Stimulated activated naive B cell treated with anti-CD40 and anti-IgM and Interleukin-4, amounts not matched to agents 10 μg/mL and 1 μg/mL and 100 μg/mL, for 72 hours (primary cell): ENCODE measurements at regions not wholly inside any gene's neighbourhood (a gene's known extent, or its start where the extent isn't known, plus 50 kb on each side); places are given as distances from the start of the nearest gene placed in this dataset.

Source experiments
- ATAC-seq, 2 donors: fragments of 150-1000 bp; cut with Tn5 transposase; replicated peaks; 2 replicates each; pipeline ENCODE4 v1.10.0; 2021; ENCODE audit warnings: moderate library complexity in 1 of 2
- DNase-seq: peaks from one replicate; pipeline ENCODE4 v3.0.0; 2021
- H3K27ac Mint-ChIP-seq: one replicate; pipeline ENCODE4 v1.8.0; 2022; ENCODE audit warnings: mild to moderate bottlenecking, mixed read lengths
- H3K27me3 Mint-ChIP-seq, 2 donors: one replicate each; pipeline ENCODE4 v1.8.0; 2022; ENCODE audit warnings: mixed read lengths in 2 of 2
- H3K36me3 Mint-ChIP-seq, 2 donors: one replicate each; pipeline ENCODE4 v1.8.0; 2022; ENCODE audit warnings: mixed read lengths in 2 of 2, mild to moderate bottlenecking in 1 of 2
- H3K4me1 Mint-ChIP-seq, 2 donors: one replicate each; pipeline ENCODE4 v1.8.0; 2022; ENCODE audit warnings: mixed read lengths in 2 of 2, mild to moderate bottlenecking in 1 of 2
- H3K4me3 Mint-ChIP-seq, 2 donors: one replicate each; pipeline ENCODE4 v1.8.0; 2022; ENCODE audit warnings: mild to moderate bottlenecking in 2 of 2, mixed read lengths in 2 of 2, moderate library complexity in 1 of 2
- H3K9me3 Mint-ChIP-seq, 2 donors: one replicate each; pipeline ENCODE4 v1.8.0; 2022; ENCODE audit warnings: mixed read lengths in 2 of 2, mild to moderate bottlenecking in 1 of 2

- DNase-seq (no peak), ATAC-seq (no peak)
- H3K27me3 Mint-ChIP-seq: no peaks in the 10 kb centered on the region
- H3K36me3 Mint-ChIP-seq: no peaks in the 10 kb centered on the region
- H3K9me3 Mint-ChIP-seq: peaks cover 0 to 4% of the 10 kb centered on the region in 2 donors
- H3K27ac Mint-ChIP-seq: no peak overlapping the region
- no peaks in the 10 kb centered on the region for H3K4me1 Mint-ChIP-seq
- no peak overlapping the region for H3K4me3 Mint-ChIP-seq
Measured at GRCh38 chr3:118408431-118408830, 626.2 kb downstream of the IGSF11 start.

DNA sequence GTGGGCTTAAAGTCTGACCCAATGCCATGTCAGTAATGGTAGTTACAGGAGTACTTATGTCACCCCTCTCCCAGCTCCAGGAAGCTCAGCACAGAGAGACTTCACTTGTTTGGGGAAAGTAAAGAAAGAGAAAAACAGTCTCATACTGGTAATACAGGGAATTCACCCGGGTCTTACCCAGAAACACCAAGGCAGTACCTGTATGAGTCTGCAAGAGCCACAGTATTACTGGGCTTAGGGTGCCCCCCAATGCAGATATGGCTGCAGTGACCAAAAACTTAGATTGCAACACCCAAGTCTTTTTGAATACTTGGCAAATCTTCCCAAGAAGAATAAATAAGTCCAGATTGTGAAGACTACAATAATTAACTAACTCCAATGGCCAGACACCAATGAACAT lies 622.1 kb downstream of the IGSF11 start:
- Mint-ChIP-seq H3K4me3 (no peak overlapping the region), H3K27me3 (no peaks in the 10 kb centered on the region), H3K36me3 (no peaks in the 10 kb centered on the region), H3K27ac (no peak overlapping the region), H3K4me1 (no peaks in the 10 kb centered on the region), H3K9me3 (peaks cover 4 to 6% of the 10 kb centered on the region in 2 donors)
- DNase-seq (no peak), ATAC-seq (no peak)

GRCh38 chr3:118425272-118425837 lies 609.3 kb downstream of the IGSF11 start:
- H3K27ac Mint-ChIP-seq: no peak overlapping the region
- H3K4me1 Mint-ChIP-seq: no peaks in the 10 kb centered on the region
- H3K27me3 Mint-ChIP-seq: no peaks in the 10 kb centered on the region
- no peaks in the 10 kb centered on the region for H3K36me3 Mint-ChIP-seq
- H3K4me3 Mint-ChIP-seq: no peak overlapping the region
- peaks cover 5% of the 10 kb centered on the region in 2 donors for H3K9me3 Mint-ChIP-seq
- DNase-seq: no peak
- ATAC-seq: no peak

GRCh38 chr3:118433825-118434224 lies 600.8 kb downstream of the IGSF11 start:
- Mint-ChIP-seq H3K27ac (no peak overlapping the region), H3K36me3 (no peaks in the 10 kb centered on the region), H3K4me3 (no peak overlapping the region), H3K4me1 (no peaks in the 10 kb centered on the region), H3K27me3 (no peaks in the 10 kb centered on the region), H3K9me3 (peaks cover 0 to 4% of the 10 kb centered on the region in 2 donors)
- ATAC-seq: no peak
- DNase-seq: no peak

- Mint-ChIP-seq H3K27me3 (no peaks in the 10 kb centered on the region), H3K27ac (no peak overlapping the region), H3K36me3 (no peaks in the 10 kb centered on the region), H3K4me3 (no peak overlapping the region), H3K9me3 (peaks cover 0 to 3% of the 10 kb centered on the region in 2 donors), H3K4me1 (no peaks in the 10 kb centered on the region)
- DNase-seq: no peak
- no peak for ATAC-seq
Measured at GRCh38 chr3:118435851-118436350, 598.7 kb downstream of the IGSF11 start.

DNA sequence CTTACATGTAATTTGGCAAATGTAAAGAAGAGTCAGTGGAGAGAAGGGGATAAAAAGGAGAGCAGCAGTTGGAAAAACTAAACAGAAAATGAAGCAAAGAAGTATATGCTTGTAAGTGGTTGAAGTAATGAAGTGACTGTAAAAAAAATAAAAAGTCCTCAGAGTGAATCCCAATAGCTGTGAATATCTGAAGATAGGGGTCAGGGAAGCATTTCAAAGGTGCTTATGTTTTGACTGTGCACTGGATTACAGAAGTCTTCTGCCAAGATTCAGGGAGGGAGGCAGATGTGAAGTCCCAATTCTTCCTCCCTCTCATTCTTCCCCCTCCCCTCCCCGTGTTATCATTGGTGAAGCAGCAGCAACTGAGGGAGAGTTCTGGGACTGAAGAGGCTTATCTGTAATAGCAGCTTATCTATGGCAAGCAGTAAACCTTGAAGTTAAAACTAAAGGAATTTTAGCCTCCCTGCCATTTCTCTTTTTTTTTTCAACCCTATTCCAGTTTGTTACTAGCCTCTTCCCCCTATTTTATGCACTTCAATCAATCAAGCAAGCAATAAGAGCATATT lies 597.9 kb downstream of the IGSF11 start:
- H3K27me3 Mint-ChIP-seq: no peaks in the 10 kb centered on the region

DNA sequence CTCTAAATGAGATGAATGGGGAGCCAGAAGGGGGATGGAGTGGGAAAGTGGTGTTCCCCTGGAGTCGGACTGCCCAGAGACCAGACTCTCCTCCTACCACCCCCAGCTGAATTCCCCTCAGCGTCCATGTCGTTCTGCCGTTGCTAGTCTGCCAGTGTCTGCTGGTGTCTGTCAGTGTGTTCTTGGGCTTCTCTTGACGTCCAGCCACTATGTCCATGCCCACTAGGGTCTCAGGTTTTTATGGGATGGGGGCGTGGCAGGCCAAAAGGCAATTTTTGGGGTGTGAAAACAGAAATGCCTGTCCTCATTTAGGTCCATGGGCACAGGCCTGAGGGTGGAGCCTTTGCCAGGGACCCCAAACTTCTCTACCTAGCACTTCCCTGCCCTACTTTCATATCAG lies 589.6 kb downstream of the IGSF11 start:
- Mint-ChIP-seq H3K9me3 (peaks cover 7 to 11% of the 10 kb centered on the region in 2 donors), H3K27me3 (no peaks in the 10 kb centered on the region), H3K4me3 (no peak overlapping the region), H3K27ac (no peak overlapping the region), H3K36me3 (no peaks in the 10 kb centered on the region), H3K4me1 (no peaks in the 10 kb centered on the region)
- ATAC-seq (no peak), DNase-seq (no peak)

More for the DNA sequence above, 597.9 kb downstream of the IGSF11 start:
- peaks cover 0 to 3% of the 10 kb centered on the region in 2 donors for H3K9me3 Mint-ChIP-seq
- H3K4me1 Mint-ChIP-seq: no peaks in the 10 kb centered on the region
- H3K4me3 Mint-ChIP-seq: no peak overlapping the region
- DNase-seq (no peak), ATAC-seq (no peak)
- H3K36me3 Mint-ChIP-seq: no peaks in the 10 kb centered on the region
- H3K27ac Mint-ChIP-seq: no peak overlapping the region

- no peak overlapping the region for H3K27ac Mint-ChIP-seq
- H3K4me3 Mint-ChIP-seq: no peak overlapping the region
- H3K36me3 Mint-ChIP-seq: no peaks in the 10 kb centered on the region
- H3K4me1 Mint-ChIP-seq: no peaks in the 10 kb centered on the region
- ATAC-seq (no peak), DNase-seq (no peak)
- H3K27me3 Mint-ChIP-seq: no peaks in the 10 kb centered on the region
- H3K9me3 Mint-ChIP-seq: peaks cover 17 to 19% of the 10 kb centered on the region in 2 donors
Measured at GRCh38 chr3:118447339-118447738, 587.3 kb downstream of the IGSF11 start.

DNA sequence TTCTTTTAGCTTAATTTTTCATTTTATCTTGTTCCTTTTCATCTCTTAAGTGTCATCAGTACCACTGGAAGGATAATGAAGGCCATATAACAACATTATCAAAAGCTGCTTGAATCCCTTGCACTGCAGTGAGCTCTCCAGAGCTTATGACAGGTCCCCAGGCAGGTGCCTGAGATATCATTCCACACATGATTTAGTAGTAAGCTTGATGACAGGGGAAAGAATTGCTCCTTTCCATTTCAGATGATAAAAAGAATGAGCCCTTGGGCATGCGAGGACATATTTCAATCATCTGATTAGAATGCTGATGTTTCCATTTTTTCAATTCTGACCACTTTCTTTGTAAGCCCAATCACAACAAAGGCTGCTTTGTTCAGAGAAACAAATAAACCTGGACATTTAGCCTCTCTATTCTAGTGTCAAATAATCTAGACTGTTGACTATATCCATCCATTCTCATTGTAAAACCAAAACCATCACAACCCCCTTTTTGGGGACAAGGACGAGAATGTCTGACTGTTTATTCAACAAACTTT lies 567.8 kb downstream of the IGSF11 start:
- no peaks in the 10 kb centered on the region for H3K36me3 Mint-ChIP-seq
- peaks cover 0 to 2% of the 10 kb centered on the region in 2 donors for H3K9me3 Mint-ChIP-seq
- no peak overlapping the region for H3K4me3 Mint-ChIP-seq
- H3K27me3 Mint-ChIP-seq: no peaks in the 10 kb centered on the region
- ATAC-seq (no peak), DNase-seq (no peak)
- no peaks in the 10 kb centered on the region for H3K4me1 Mint-ChIP-seq
- H3K27ac Mint-ChIP-seq: no peak overlapping the region

GRCh38 chr3:118468801-118469200 lies 565.8 kb downstream of the IGSF11 start:
- Mint-ChIP-seq H3K27me3 (no peaks in the 10 kb centered on the region), H3K36me3 (no peaks in the 10 kb centered on the region), H3K4me1 (no peaks in the 10 kb centered on the region), H3K4me3 (no peak overlapping the region), H3K27ac (no peak overlapping the region), H3K9me3 (peaks cover 0 to 5% of the 10 kb centered on the region in 2 donors)
- DNase-seq: no peak
- ATAC-seq: no peak

- no peak overlapping the region for H3K4me3 Mint-ChIP-seq
- H3K27me3 Mint-ChIP-seq: no peaks in the 10 kb centered on the region
- H3K4me1 Mint-ChIP-seq: no peaks in the 10 kb centered on the region
- no peak overlapping the region for H3K27ac Mint-ChIP-seq
- peaks cover 0 to 4% of the 10 kb centered on the region in 2 donors for H3K9me3 Mint-ChIP-seq
- H3K36me3 Mint-ChIP-seq: no peaks in the 10 kb centered on the region
- ATAC-seq (no peak), DNase-seq (no peak)
Measured at GRCh38 chr3:118472586-118472985, 562.1 kb downstream of the IGSF11 start.

DNA sequence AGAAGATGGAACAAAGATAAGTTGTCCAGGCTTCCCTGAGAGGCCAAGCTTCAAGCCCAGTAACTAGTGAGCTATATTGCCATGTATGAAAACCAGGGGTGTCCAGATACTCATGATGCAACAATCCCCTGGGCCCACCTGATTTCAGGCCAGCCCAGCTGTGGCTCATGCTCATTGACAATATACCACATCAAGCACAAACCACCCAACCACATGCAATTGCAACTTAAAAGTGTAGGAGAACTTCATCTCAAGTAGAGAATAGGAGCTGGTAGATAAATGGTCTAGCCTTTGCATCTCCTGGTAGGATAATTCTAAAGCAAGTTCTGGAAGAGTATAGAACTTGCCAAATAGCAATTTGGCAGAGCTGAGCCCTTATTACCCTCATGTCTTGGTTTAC lies 561.3 kb downstream of the IGSF11 start:
- no peaks in the 10 kb centered on the region for H3K27me3 Mint-ChIP-seq

GRCh38 chr3:118476885-118477618 lies 557.6 kb downstream of the IGSF11 start:
- Mint-ChIP-seq H3K27ac (no peak overlapping the region), H3K4me1 (no peaks in the 10 kb centered on the region), H3K36me3 (no peaks in the 10 kb centered on the region), H3K4me3 (no peak overlapping the region), H3K9me3 (peaks cover 0 to 7% of the 10 kb centered on the region in 2 donors), H3K27me3 (no peaks in the 10 kb centered on the region)
- ATAC-seq: no peak
- DNase-seq: no peak

More for the DNA sequence above, 561.3 kb downstream of the IGSF11 start:
- no peak overlapping the region for H3K4me3 Mint-ChIP-seq
- DNase-seq (no peak), ATAC-seq (peak in 1 of 2 donors; percentile 16)
- peaks cover 0 to 5% of the 10 kb centered on the region in 2 donors for H3K9me3 Mint-ChIP-seq
- H3K4me1 Mint-ChIP-seq: no peaks in the 10 kb centered on the region
- no peak overlapping the region for H3K27ac Mint-ChIP-seq
- H3K36me3 Mint-ChIP-seq: no peaks in the 10 kb centered on the region

DNA sequence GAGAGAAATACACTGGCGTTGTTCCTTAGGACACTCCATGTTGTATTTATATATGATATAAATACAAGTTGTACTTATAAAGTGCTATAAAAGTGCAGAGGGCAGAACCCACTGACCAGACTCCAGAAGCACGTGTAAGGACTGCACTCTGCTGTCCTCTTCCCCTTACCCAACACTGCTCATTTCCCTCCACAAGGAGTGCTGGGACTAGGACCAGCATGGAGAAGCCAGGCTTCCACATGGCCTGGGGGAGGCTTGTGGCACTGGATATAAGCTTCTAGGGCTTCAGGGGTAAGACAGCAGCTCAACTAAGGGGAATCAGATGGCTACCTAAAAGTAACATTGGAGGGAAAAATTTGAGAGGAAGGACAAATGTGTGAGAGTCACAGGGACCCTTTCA lies 556.9 kb downstream of the IGSF11 start:
- H3K36me3 Mint-ChIP-seq: no peaks in the 10 kb centered on the region
- no peaks in the 10 kb centered on the region for H3K4me1 Mint-ChIP-seq
- no peak for DNase-seq
- no peaks in the 10 kb centered on the region for H3K27me3 Mint-ChIP-seq
- ATAC-seq: no peak
- H3K27ac Mint-ChIP-seq: no peak overlapping the region
- no peak overlapping the region for H3K4me3 Mint-ChIP-seq
- peaks cover 0 to 7% of the 10 kb centered on the region in 2 donors for H3K9me3 Mint-ChIP-seq
